ENCODE measurements at regions not wholly inside any gene's neighbourhood (a gene's known extent, or its start where the extent isn't known, plus 50 kb on each side); places are given as distances from the start of the nearest gene placed in this dataset.

DNA sequence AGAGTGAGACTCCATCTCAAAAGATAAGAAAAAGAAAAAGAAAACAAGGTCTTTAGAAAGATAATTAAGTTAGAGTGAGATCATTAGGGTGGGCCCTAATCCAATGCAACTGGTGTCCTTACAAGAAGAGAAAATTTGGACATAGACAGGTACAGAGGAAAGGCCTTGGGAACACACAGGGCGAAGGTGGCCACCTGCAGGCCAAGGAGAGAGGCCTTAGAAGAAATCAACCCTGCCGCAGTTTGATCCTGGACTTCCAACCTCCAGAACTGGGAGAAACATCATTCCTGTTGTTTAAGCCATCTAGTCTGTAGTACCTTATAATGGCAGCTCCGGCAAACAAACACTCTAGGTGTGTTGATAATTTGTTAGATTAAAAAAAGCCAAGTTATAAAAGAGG is 491.9 kb downstream of the MED13L start:
- TF ChIP-seq, protein P1, sequence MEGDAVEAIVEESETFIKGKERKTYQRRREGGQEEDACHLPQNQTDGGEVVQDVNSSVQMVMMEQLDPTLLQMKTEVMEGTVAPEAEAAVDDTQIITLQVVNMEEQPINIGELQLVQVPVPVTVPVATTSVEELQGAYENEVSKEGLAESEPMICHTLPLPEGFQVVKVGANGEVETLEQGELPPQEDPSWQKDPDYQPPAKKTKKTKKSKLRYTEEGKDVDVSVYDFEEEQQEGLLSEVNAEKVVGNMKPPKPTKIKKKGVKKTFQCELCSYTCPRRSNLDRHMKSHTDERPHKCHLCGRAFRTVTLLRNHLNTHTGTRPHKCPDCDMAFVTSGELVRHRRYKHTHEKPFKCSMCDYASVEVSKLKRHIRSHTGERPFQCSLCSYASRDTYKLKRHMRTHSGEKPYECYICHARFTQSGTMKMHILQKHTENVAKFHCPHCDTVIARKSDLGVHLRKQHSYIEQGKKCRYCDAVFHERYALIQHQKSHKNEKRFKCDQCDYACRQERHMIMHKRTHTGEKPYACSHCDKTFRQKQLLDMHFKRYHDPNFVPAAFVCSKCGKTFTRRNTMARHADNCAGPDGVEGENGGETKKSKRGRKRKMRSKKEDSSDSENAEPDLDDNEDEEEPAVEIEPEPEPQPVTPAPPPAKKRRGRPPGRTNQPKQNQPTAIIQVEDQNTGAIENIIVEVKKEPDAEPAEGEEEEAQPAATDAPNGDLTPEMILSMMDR (IDR thresholded peaks at IDR 0.05) = no peak
- TF ChIP-seq POLR2A (IDR thresholded peaks at IDR 0.05) = no peak
